Gastroesophageal sphincter (tissue), 3 donors: ENCODE measurements at regions not wholly inside any gene's neighbourhood (a gene's known extent, or its start where the extent isn't known, plus 50 kb on each side); places are given as distances from the start of the nearest gene placed in this dataset.

Source experiments
- CTCF ChIP-seq, 4 experiments: fragments of 200-600 bp in 2 of 4; fragments of 450-650 bp in 2 of 4; sonication (generic) in 1 of 4; IDR thresholded peaks; one replicate each; pipeline ENCODE4 v1.5.1; 2017 to 2019; ENCODE audit warnings: antibody characterized with exemption in 4 of 4, mild to moderate bottlenecking in 2 of 4, moderate library complexity in 2 of 4
- POLR2A ChIP-seq, 2 donors: fragments of 450-650 bp; IDR thresholded peaks; one replicate each; pipeline ENCODE4 v1.6.1; 2017; ENCODE audit warnings: antibody characterized with exemption in 2 of 2, mild to moderate bottlenecking in 2 of 2, moderate library complexity in 1 of 2
- POLR2AphosphoS5 ChIP-seq: sonication (generic); formaldehyde crosslinking; IDR thresholded peaks from one replicate; pipeline ENCODE4 v1.6.1; 2017; ENCODE audit warnings: antibody characterized with exemption

- TF ChIP-seq CTCF (IDR thresholded peaks at IDR 0.05) (no peak), POLR2A (IDR thresholded peaks at IDR 0.05) (no peak), POLR2AphosphoS5 (no peak)
These were observed 184.9 kb upstream of the PARD3B start for GRCh38 chr2:204360218-204361007.
